ENCODE measurements at regions not wholly inside any gene's neighbourhood (a gene's known extent, or its start where the extent isn't known, plus 50 kb on each side); places are given as distances from the start of the nearest gene placed in this dataset.

- Histone ChIP-seq H3K27me3 (replicated peaks; ENCODE audit: insufficient read depth, low read depth, low read length, poor library complexity) (no peaks in the 10 kb centered on the region), H3K4me1 (ENCODE audit: insufficient read depth, low read length, poor library complexity, severe bottlenecking) (no peaks in the 10 kb centered on the region), H3K27ac (ENCODE audit: low read depth, low read length, poor library complexity, severe bottlenecking) (no peak overlapping the region), H3K4me3 (ENCODE audit: low read depth, low read length, poor library complexity, severe bottlenecking) (no peak overlapping the region), H3K9me3 (ENCODE audit: low read depth, low read length, poor library complexity, severe bottlenecking) (no peaks in the 10 kb centered on the region), H3K36me3 (ENCODE audit: insufficient read depth, low read length, poor library complexity, severe bottlenecking) (no peaks in the 10 kb centered on the region)
- TF ChIP-seq EZH2 (IDR thresholded peaks at IDR 0.05; ENCODE audit: borderline replicate concordance, low read depth, low read length, poor library complexity, severe bottlenecking): no peak
- no peak for TF ChIP-seq CTCF (conservative IDR thresholded peaks at IDR 0.05; ENCODE audit: low read depth, low read length)
- POLR2A ChIA-PET (ENCODE audit: low non-redundant PET): no interaction called here
- intact Hi-C loops (cut with micrococcal nuclease; ENCODE audit: unreplicated experiment): no loop called here
- CTCF ChIA-PET: no interaction called here
- no TSS peak for BruUV-seq (replicated peaks)
- no peak for DNase-seq (ENCODE audit: low spot score)
Observed at GRCh38 chr5:68446487-68446894, 230.9 kb downstream of the PIK3R1 start.

GRCh38 chr5:68447136-68447929 is 231.8 kb downstream of the PIK3R1 start:
- POLR2A ChIA-PET (ENCODE audit: low non-redundant PET): no interaction called here
- no peak for DNase-seq (ENCODE audit: low spot score)
- no peaks in the 10 kb centered on the region for H3K36me3 ChIP-seq (ENCODE audit: insufficient read depth, low read length, poor library complexity, severe bottlenecking)
- TF ChIP-seq CTCF (conservative IDR thresholded peaks at IDR 0.05; ENCODE audit: low read depth, low read length) (no peak), EZH2 (IDR thresholded peaks at IDR 0.05; ENCODE audit: borderline replicate concordance, low read depth, low read length, poor library complexity, severe bottlenecking) (no peak)
- CTCF ChIA-PET: no interaction called here
- H3K9me3 ChIP-seq (ENCODE audit: low read depth, low read length, poor library complexity, severe bottlenecking): no peaks in the 10 kb centered on the region
- intact Hi-C loops (cut with micrococcal nuclease; ENCODE audit: unreplicated experiment): no loop called here
- BruUV-seq (replicated peaks): no TSS peak
- H3K4me3 ChIP-seq (ENCODE audit: low read depth, low read length, poor library complexity, severe bottlenecking): no peak overlapping the region
- H3K27me3 ChIP-seq (replicated peaks; ENCODE audit: insufficient read depth, low read depth, low read length, poor library complexity): no peaks in the 10 kb centered on the region
- H3K27ac ChIP-seq (ENCODE audit: low read depth, low read length, poor library complexity, severe bottlenecking): no peak overlapping the region
- H3K4me1 ChIP-seq (ENCODE audit: insufficient read depth, low read length, poor library complexity, severe bottlenecking): no peaks in the 10 kb centered on the region

- TF ChIP-seq CTCF (conservative IDR thresholded peaks at IDR 0.05; ENCODE audit: low read depth, low read length) (no peak), EZH2 (IDR thresholded peaks at IDR 0.05; ENCODE audit: borderline replicate concordance, low read depth, low read length, poor library complexity, severe bottlenecking) (no peak)
- H3K27ac ChIP-seq (ENCODE audit: low read depth, low read length, poor library complexity, severe bottlenecking): no peak overlapping the region
- no peak overlapping the region for H3K4me3 ChIP-seq (ENCODE audit: low read depth, low read length, poor library complexity, severe bottlenecking)
- intact Hi-C loops (cut with micrococcal nuclease; ENCODE audit: unreplicated experiment): no loop called here
- CTCF ChIA-PET: no interaction called here
- POLR2A ChIA-PET (ENCODE audit: low non-redundant PET): interaction anchor here (0.5 kb wide), 1 partner anchor 161 kb away, joined by 6 read pairs; no protein-coding TSS in a partner anchor
- DNase-seq (ENCODE audit: low spot score): no peak
- no TSS peak for BruUV-seq (replicated peaks)
- H3K9me3 ChIP-seq (ENCODE audit: low read depth, low read length, poor library complexity, severe bottlenecking): no peaks in the 10 kb centered on the region
- no peaks in the 10 kb centered on the region for H3K27me3 ChIP-seq (replicated peaks; ENCODE audit: insufficient read depth, low read depth, low read length, poor library complexity)
- H3K4me1 ChIP-seq (ENCODE audit: insufficient read depth, low read length, poor library complexity, severe bottlenecking): no peaks in the 10 kb centered on the region
- H3K36me3 ChIP-seq (ENCODE audit: insufficient read depth, low read length, poor library complexity, severe bottlenecking): no peaks in the 10 kb centered on the region
Observed at GRCh38 chr5:68449380-68449779, 233.8 kb downstream of the PIK3R1 start.

Measured in A673 (cell line).